ENCODE measurements at regions not wholly inside any gene's neighbourhood (a gene's known extent, or its start where the extent isn't known, plus 50 kb on each side); places are given as distances from the start of the nearest gene placed in this dataset.
"Not testable (repeated sequence)": the region's sequence is repeated elsewhere in the genome, so short reads cannot be mapped to it uniquely, and the experiment has no call there.

- H3K4me1 ChIP-seq (ENCODE audit: control insufficient read depth in 1 of 2, insufficient read depth in 2 of 2, low read length in 2 of 2); H3K27me3 ChIP-seq (ENCODE audit: control insufficient read depth in 1 of 2, insufficient read depth in 2 of 2, low read length in 1 of 2); H3K4me3 ChIP-seq (ENCODE audit: low read length in 2 of 2); intact Hi-C loops (cut with DNase I); DNase-seq; H3K36me3 ChIP-seq (ENCODE audit: control insufficient read depth in 1 of 2, insufficient read depth in 2 of 2, low read length in 1 of 2); H3K9me3 ChIP-seq (ENCODE audit: control insufficient read depth, low read length); ATAC-seq (ENCODE audit: low FRiP score); H3K27ac ChIP-seq (ENCODE audit: low read depth in 1 of 2, low read length in 2 of 2): not testable (repeated sequence)
- WGBS, 2 donors, result no CpG with 5 or more reads among the region's 2 CpGs
Measured at GRCh38 chr9:61628951-61629350, 439.1 kb downstream of the SPATA31A7 start.

- Histone ChIP-seq H3K4me3 (ENCODE audit: low read length in 2 of 2) (no peak overlapping the region), H3K4me1 (ENCODE audit: control insufficient read depth in 1 of 2, insufficient read depth in 2 of 2, low read length in 2 of 2) (no peaks in the 10 kb centered on the region), H3K27me3 (ENCODE audit: control insufficient read depth in 1 of 2, insufficient read depth in 2 of 2, low read length in 1 of 2) (no peaks in the 10 kb centered on the region), H3K36me3 (ENCODE audit: control insufficient read depth in 1 of 2, insufficient read depth in 2 of 2, low read length in 1 of 2) (no peaks in the 10 kb centered on the region), H3K27ac (ENCODE audit: low read depth in 1 of 2, low read length in 2 of 2) (no peak overlapping the region), H3K9me3 (ENCODE audit: control insufficient read depth, low read length) (no peaks in the 10 kb centered on the region)
- no CpG with 5 or more reads among the region's 19 CpGs for WGBS, 2 donors
- DNase-seq, result no peak
- ATAC-seq (ENCODE audit: low FRiP score), result no peak
- intact Hi-C loops (cut with DNase I), result no loop called here
Measured at GRCh38 chr9:61634192-61634591, 444.4 kb downstream of the SPATA31A7 start.

DNA sequence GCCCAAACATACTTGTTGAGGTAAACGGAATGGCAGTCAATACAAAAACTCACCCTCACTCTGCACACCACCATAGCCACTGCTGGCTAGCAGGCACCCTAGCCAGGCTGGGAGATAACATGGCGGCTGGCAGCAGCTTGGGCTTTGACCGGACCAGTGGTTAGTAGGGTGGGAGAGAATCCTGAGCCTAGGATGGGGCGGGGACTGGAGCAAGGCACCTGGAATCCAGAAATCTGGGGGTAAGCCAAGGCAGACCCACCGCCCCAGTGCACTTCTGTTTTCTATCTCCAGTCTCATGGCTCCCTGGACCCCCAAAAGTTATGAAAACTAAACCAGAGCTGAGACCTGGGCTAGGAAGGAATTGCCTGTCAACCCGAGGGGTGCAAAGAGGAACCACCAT is 474.4 kb downstream of the SPATA31A7 start:
- H3K27me3 ChIP-seq (ENCODE audit: control insufficient read depth in 1 of 2, insufficient read depth in 2 of 2, low read length in 1 of 2); ATAC-seq (ENCODE audit: low FRiP score); H3K27ac ChIP-seq (ENCODE audit: low read depth in 1 of 2, low read length in 2 of 2); H3K4me3 ChIP-seq (ENCODE audit: low read length in 2 of 2); H3K9me3 ChIP-seq (ENCODE audit: control insufficient read depth, low read length); H3K4me1 ChIP-seq (ENCODE audit: control insufficient read depth in 1 of 2, insufficient read depth in 2 of 2, low read length in 2 of 2); H3K36me3 ChIP-seq (ENCODE audit: control insufficient read depth in 1 of 2, insufficient read depth in 2 of 2, low read length in 1 of 2); intact Hi-C loops (cut with DNase I); DNase-seq: not testable (repeated sequence)
- 67 to 77% methylated on average over 4 to 5 of the region's 6 CpGs for WGBS, 2 donors

DNA sequence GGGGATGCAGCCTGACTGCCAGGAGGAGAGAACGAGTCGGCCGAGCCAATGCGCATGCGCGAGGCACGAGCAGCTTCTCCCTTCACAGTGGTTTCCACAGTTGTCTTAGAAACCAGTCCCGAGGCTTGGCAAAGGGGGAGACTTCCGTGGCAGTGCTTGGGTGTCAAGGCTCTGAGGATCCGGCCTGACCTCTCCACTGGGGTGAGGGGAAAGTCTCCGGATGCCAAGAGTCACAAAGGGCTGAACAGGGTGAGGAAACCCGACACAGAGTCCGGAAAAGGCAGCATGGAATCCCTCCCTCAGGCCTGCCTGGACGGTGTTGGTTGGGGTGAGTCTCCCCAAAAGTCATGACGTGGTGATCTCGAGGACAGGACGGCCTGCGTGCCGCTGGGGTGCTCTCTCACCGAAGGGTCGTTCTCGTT is 475.5 kb downstream of the SPATA31A7 start:
- WGBS, 2 donors, result 76 to 80% methylated on average over 22 of the region's 22 CpGs
- no peak overlapping the region for H3K27ac ChIP-seq (ENCODE audit: low read depth in 1 of 2, low read length in 2 of 2)
- intact Hi-C loops (cut with DNase I), result no loop called here
- no peaks in the 10 kb centered on the region for H3K27me3 ChIP-seq (ENCODE audit: control insufficient read depth in 1 of 2, insufficient read depth in 2 of 2, low read length in 1 of 2)
- H3K4me3 ChIP-seq (ENCODE audit: low read length in 2 of 2), result no peak overlapping the region
- DNase-seq (peak in 1 of 2 donors; percentile 63), ATAC-seq (ENCODE audit: low FRiP score) (no peak)
- no peaks in the 10 kb centered on the region for H3K4me1 ChIP-seq (ENCODE audit: control insufficient read depth in 1 of 2, insufficient read depth in 2 of 2, low read length in 2 of 2)
- no peaks in the 10 kb centered on the region for H3K36me3 ChIP-seq (ENCODE audit: control insufficient read depth in 1 of 2, insufficient read depth in 2 of 2, low read length in 1 of 2)
- H3K9me3 ChIP-seq (ENCODE audit: control insufficient read depth, low read length), result peaks cover 6% of the 10 kb centered on the region

DNA sequence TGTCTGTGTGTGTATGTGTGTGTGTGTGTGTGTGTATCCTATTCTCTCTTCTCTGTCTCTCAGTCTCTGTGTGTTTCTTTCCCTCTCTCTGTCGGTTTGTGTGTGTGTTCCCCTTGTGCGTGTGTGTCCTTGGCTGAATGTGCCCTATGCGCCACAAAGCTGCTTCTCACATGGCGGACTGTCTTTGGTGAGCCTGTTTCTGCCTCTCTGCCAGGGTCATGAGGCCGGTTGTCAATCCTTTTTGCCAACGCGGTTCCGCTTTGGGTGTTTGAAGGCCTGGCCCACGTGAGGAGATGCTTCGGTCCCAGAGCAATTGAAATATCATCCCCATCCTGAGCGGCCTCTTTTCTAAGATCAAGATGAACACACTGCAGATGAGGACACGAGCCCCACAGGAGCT is 476.0 kb downstream of the SPATA31A7 start:
- no peak overlapping the region for H3K27ac ChIP-seq (ENCODE audit: low read depth in 1 of 2, low read length in 2 of 2)
- peaks cover 6% of the 10 kb centered on the region for H3K9me3 ChIP-seq (ENCODE audit: control insufficient read depth, low read length)
- intact Hi-C loops (cut with DNase I), result no loop called here
- H3K27me3 ChIP-seq (ENCODE audit: control insufficient read depth in 1 of 2, insufficient read depth in 2 of 2, low read length in 1 of 2), result no peaks in the 10 kb centered on the region
- DNase-seq (peak in 1 of 2 donors; percentile 51), ATAC-seq (ENCODE audit: low FRiP score) (no peak)
- WGBS, 2 donors, result 73 to 82% methylated on average over 12 of the region's 12 CpGs
- no peaks in the 10 kb centered on the region for H3K36me3 ChIP-seq (ENCODE audit: control insufficient read depth in 1 of 2, insufficient read depth in 2 of 2, low read length in 1 of 2)
- no peak overlapping the region for H3K4me3 ChIP-seq (ENCODE audit: low read length in 2 of 2)
- H3K4me1 ChIP-seq (ENCODE audit: control insufficient read depth in 1 of 2, insufficient read depth in 2 of 2, low read length in 2 of 2), result no peaks in the 10 kb centered on the region

DNA sequence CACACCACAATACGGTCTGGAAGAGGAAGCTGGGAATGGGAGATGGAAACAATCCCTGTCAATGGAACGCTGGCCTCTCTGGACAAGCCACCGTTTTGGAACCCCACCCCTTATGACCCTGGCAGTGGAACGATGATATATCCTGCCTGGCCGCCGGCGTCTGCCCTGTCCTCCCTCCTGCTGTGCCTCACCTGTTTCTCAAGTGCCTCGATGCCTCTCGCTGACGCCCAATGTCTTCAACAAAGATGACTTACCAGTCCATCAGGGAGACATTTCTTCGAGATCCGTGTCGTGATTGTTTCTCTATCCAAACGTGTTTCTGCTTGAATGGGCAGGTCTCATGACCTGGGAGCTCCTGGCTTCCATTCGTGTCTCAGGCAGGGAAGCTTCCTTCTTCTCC is 476.5 kb downstream of the SPATA31A7 start:
- Histone ChIP-seq H3K4me3 (ENCODE audit: low read length in 2 of 2) (no peak overlapping the region), H3K27ac (ENCODE audit: low read depth in 1 of 2, low read length in 2 of 2) (no peak overlapping the region), H3K9me3 (ENCODE audit: control insufficient read depth, low read length) (peaks cover 6% of the 10 kb centered on the region), H3K36me3 (ENCODE audit: control insufficient read depth in 1 of 2, insufficient read depth in 2 of 2, low read length in 1 of 2) (no peaks in the 10 kb centered on the region), H3K27me3 (ENCODE audit: control insufficient read depth in 1 of 2, insufficient read depth in 2 of 2, low read length in 1 of 2) (no peaks in the 10 kb centered on the region), H3K4me1 (ENCODE audit: control insufficient read depth in 1 of 2, insufficient read depth in 2 of 2, low read length in 2 of 2) (no peaks in the 10 kb centered on the region)
- 78 to 84% methylated on average over 15 of the region's 15 CpGs for WGBS, 2 donors
- no peak for DNase-seq
- intact Hi-C loops (cut with DNase I), result no loop called here
- ATAC-seq (ENCODE audit: low FRiP score), result no peak

- peaks cover 6% of the 10 kb centered on the region for H3K9me3 ChIP-seq (ENCODE audit: control insufficient read depth, low read length)
- peak in 1 of 2 donors; percentile 55 for DNase-seq
- no peaks in the 10 kb centered on the region for H3K4me1 ChIP-seq (ENCODE audit: control insufficient read depth in 1 of 2, insufficient read depth in 2 of 2, low read length in 2 of 2)
- ATAC-seq (ENCODE audit: low FRiP score), result no peak
- no peaks in the 10 kb centered on the region for H3K36me3 ChIP-seq (ENCODE audit: control insufficient read depth in 1 of 2, insufficient read depth in 2 of 2, low read length in 1 of 2)
- H3K27ac ChIP-seq (ENCODE audit: low read depth in 1 of 2, low read length in 2 of 2), result no peak overlapping the region
- 82 to 87% methylated on average over 25 to 26 of the region's 26 CpGs for WGBS, 2 donors
- intact Hi-C loops (cut with DNase I), result no loop called here
- H3K4me3 ChIP-seq (ENCODE audit: low read length in 2 of 2), result no peak overlapping the region
- no peaks in the 10 kb centered on the region for H3K27me3 ChIP-seq (ENCODE audit: control insufficient read depth in 1 of 2, insufficient read depth in 2 of 2, low read length in 1 of 2)
Measured at GRCh38 chr9:61666849-61667371, 477.1 kb downstream of the SPATA31A7 start.

DNA sequence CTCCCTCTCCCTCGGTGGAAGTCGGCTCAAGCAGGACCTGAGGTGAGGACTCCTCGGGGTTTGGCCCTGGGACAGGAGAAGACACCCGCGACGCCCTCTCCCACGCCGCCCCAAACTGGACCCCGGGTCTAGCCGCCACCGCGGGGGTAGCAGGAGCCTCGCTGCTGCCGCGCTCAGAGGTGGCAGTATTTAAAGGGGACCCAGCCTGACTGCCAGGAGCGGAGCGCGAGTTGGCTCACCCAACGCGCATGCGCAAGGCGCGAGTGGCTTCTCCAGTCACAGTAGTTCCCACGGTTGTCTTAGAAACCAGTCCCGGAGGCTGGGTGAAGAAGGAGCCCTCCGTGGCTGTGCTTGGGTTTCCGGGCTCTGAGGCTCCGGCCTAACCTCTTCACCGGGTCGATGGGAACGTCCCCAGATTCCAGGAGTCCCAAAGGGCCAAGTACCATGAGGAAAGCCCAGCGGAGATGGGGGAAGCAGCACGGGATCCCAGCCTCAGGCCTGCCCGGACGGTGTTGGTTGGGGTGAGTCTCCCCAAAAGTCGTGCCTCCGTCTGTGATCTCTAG is 477.8 kb downstream of the SPATA31A7 start:
- ATAC-seq (ENCODE audit: low FRiP score), result no peak
- intact Hi-C loops (cut with DNase I), result no loop called here
- H3K4me1 ChIP-seq (ENCODE audit: control insufficient read depth in 1 of 2, insufficient read depth in 2 of 2, low read length in 2 of 2), result no peaks in the 10 kb centered on the region
- 85 to 86% methylated on average over 37 of the region's 37 CpGs for WGBS, 2 donors
- H3K27ac ChIP-seq (ENCODE audit: low read depth in 1 of 2, low read length in 2 of 2), result no peak overlapping the region
- no peaks in the 10 kb centered on the region for H3K27me3 ChIP-seq (ENCODE audit: control insufficient read depth in 1 of 2, insufficient read depth in 2 of 2, low read length in 1 of 2)
- peaks cover 6% of the 10 kb centered on the region for H3K9me3 ChIP-seq (ENCODE audit: control insufficient read depth, low read length)
- H3K4me3 ChIP-seq (ENCODE audit: low read length in 2 of 2), result no peak overlapping the region
- H3K36me3 ChIP-seq (ENCODE audit: control insufficient read depth in 1 of 2, insufficient read depth in 2 of 2, low read length in 1 of 2), result no peaks in the 10 kb centered on the region
- DNase-seq, result peak in 1 of 2 donors; percentile 70

DNA sequence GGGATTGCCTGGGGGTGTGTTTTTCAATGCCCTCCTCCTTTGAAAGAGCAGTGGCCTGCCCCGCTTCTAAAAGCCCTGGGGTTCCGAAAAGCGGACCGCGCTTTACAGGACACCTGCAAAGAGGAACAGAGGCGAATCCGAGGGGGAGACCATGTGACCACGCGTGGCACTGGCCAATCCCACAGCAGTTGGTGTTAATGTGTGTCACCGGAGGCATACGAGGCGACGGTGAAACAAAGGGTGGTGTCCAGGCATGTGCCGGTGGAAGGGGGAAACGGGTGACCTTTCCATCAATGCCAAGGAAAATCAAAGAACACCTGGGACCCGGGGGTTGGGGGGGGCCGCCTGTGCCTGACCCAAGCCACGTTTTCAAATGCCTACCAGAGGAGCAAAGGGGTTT is 478.4 kb downstream of the SPATA31A7 start:
- H3K27ac ChIP-seq (ENCODE audit: low read depth in 1 of 2, low read length in 2 of 2); H3K4me1 ChIP-seq (ENCODE audit: control insufficient read depth in 1 of 2, insufficient read depth in 2 of 2, low read length in 2 of 2); H3K9me3 ChIP-seq (ENCODE audit: control insufficient read depth, low read length); H3K27me3 ChIP-seq (ENCODE audit: control insufficient read depth in 1 of 2, insufficient read depth in 2 of 2, low read length in 1 of 2); H3K36me3 ChIP-seq (ENCODE audit: control insufficient read depth in 1 of 2, insufficient read depth in 2 of 2, low read length in 1 of 2); ATAC-seq (ENCODE audit: low FRiP score); intact Hi-C loops (cut with DNase I); H3K4me3 ChIP-seq (ENCODE audit: low read length in 2 of 2): not testable (repeated sequence)
- WGBS, 2 donors, result 76 to 78% methylated on average over 18 of the region's 18 CpGs
- peak in 1 of 2 donors; percentile 36 for DNase-seq
